Esophagus squamous epithelium (tissue), 4 donors: ENCODE measurements at regions not wholly inside any gene's neighbourhood (a gene's known extent, or its start where the extent isn't known, plus 50 kb on each side); places are given as distances from the start of the nearest gene placed in this dataset.

Experiments
- CTCF ChIP-seq, 6 experiments: fragments of 450-650 bp in 4 of 6; fragments of 200-600 bp in 2 of 6; sonication (generic) in 2 of 6; IDR thresholded peaks; one replicate each; pipeline ENCODE4 v1.5.1; 2016 to 2019; ENCODE audit warnings: antibody characterized with exemption in 6 of 6, mild to moderate bottlenecking in 4 of 6, moderate library complexity in 4 of 6
- POLR2A ChIP-seq, 4 donors: fragments of 450-650 bp; IDR thresholded peaks; one replicate each; pipeline ENCODE4 v1.6.1; 2017; ENCODE audit warnings: antibody characterized with exemption in 4 of 4, mild to moderate bottlenecking in 4 of 4, moderate library complexity in 3 of 4

- TF ChIP-seq POLR2A (IDR thresholded peaks at IDR 0.05) (no peak), CTCF (IDR thresholded peaks at IDR 0.05) (no peak)
Measured at GRCh38 chr6:87756858-87757257, 54.8 kb upstream of the AKIRIN2 start.
